NCI-H146 treated with DMSO at 0.1 percent for 48 hours (cell line): ENCODE measurements at regions not wholly inside any gene's neighbourhood (a gene's known extent, or its start where the extent isn't known, plus 50 kb on each side); places are given as distances from the start of the nearest gene placed in this dataset.

Experiments used
- DNase-seq: peaks from one replicate; lab custom pipeline; 2025; ENCODE audit not compliant: unreplicated experiment; lab: John Stamatoyannopoulos, UW

DNA sequence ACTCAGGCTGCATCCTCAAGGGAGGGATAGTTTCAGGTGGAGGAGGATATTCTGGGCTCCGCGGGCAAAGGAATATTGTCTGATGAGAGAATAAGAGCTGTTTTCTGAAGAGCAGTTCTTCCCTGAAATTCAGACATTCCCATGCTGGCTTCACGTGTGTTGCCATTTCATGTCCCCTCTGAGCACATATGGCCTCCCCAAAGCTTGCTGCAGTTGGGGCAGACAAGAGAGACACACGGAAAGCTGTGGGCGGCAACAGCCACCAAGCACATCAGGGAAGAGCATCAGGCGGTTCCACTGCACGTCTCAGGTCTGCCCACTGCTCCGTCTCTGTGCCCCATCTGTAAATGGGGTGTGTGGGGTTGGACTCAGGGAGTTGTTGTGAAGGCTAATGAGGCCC is 247.5 kb upstream of the TSHZ3 start:
- DNase-seq = no peak

DNA sequence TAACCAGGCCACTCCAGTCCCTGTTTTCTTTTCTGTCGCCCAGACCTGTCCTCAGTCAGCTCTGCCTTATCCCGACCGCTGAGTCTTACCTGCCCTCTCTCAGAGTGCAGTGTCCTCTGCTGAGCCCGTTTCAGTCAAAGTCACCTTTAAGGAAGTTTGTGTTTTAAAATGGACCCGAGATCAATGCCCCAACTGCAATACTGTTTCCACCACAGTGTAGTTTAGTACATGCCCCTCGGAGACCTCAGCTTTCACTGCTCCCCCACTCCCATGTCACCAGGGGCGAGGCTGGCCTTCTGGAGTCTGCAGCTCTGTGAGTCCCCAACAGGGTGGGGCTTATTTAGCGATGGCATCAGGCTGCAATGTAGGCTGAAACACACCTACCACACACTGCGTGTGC is 248.4 kb upstream of the TSHZ3 start:
- no peak for DNase-seq

DNA sequence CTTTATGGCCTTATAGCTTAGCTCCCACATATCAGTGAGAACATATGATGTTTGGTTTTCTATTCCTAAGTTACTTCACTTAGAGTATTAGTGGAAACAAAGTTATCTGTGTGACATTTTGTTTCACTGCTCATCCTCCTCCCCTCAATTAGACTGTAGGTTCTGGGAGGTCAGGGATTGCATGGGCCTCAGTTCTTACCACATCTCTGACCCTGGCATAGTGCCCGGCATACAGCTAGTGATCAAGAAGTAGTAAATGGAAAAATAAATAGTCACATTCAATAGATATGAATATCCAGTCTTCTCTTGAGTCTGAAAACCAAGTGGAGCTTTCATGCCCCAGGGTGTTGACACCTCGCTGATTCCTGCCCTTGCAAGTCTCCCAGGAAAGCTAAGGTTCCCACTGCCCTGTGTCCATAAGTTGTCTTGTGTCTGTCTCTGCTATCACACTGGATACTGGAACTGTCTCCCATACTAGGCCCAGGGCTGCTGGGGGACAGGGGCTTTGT is 249.5 kb upstream of the TSHZ3 start:
- DNase-seq = no peak

DNA sequence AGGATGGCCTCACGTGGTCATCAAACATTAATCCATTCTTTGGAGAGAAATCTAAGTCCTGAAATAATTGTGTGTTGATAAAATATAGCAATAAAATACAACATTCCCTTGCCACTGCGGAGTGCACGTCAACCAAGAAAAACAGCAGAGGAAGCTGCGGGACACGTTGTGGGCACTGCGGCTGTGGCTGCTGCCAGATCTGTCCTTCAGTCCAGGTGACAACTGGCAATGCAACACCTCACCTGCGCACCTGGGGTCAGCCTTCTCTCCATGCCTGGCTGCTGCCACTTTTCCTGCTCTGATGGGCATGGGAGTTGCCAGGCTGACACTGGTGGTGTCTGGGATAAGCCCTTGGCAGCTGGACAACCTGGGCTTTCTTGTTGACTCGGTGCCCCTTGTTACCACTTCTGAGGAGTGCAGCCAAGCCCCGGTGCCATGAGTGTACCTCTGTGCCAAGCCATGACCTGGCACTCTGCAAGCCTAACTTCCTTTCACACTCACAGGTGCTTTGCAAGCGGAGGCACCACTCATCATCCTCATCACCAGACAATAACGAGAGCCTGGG is 251.6 kb upstream of the TSHZ3 start:
- no peak for DNase-seq

DNA sequence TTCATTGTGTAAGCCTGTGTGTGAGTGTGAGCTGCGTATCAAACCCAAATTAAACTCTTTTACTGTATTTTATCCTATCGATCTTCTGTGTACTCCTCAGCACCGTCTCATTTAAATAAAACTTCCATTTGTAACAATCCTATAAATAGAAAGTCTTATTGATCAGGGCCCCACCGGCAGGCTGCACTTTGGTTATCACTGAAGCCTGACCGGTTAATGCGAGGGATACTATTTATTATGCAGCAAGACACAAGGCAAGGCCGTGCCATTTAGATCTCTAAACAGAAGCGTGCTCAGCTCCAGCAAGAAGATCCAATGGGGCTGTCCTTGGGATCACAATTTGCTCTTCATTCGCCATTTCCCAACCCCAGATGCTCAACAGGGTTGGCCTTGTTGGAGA is 252.6 kb upstream of the TSHZ3 start:
- no peak for DNase-seq

DNA sequence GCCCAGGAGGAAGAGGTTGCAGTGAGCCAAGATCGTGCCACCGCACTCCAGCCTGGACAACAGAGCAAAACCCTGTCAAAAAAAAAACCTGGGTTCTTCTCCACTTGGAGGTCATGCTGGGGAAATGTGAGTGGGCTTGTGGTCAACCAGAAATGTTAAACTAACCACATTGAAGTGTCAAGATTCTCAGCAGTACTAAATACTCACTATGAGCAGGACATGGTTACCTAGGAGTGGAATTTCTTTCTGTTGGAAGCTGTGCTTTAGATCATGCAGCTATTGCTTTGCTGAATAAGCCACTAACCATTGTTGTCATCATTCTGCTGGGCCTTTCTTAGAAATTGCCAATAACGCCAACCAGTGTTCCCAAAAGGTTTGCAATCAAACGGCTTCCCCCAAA is 253.3 kb upstream of the TSHZ3 start:
- no peak for DNase-seq

DNA sequence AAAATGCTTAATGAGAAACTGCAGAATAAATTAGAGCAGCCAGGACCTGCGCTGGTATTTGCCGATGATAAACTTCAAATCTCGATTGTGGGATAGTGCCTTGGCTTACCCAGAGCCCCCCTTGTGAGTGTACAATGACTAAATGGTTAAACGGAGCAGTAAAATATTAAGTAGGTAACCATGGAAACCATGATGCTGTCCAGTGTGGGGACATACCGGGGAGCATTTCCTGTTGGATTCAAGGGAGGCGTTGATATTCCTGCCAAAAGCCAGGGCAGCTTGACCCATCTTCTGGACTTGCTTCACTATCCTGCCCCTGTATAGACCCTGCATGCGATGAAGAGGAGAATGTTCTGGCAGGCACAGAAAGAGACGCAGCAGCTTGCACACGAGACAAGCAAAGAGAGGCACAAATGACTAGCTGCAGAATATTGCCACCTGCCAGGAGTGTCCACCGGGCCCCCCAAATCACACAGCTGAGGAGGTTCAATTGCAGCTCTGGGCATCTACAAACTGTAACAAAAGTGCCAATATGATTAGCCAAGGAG is 255.3 kb upstream of the TSHZ3 start:
- no peak for DNase-seq

DNA sequence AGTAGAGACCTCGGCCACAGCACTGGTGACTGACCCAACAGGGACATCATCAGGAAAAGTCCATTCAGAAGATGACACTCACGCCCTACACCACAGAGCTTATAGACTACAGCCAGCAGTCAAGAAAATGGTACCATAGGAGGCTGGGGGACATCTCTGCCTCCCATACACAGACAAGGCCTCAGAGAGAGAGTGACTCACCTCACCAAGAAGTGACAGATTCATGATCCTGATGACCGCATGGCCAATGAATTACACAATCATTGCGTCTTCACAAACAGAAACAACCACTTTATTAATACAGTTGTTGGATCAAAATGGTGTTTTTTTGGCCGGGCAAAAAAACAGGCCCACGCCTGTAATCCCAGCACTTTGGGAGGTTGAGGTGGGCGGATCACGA is 260.8 kb upstream of the TSHZ3 start:
- no peak for DNase-seq

DNA sequence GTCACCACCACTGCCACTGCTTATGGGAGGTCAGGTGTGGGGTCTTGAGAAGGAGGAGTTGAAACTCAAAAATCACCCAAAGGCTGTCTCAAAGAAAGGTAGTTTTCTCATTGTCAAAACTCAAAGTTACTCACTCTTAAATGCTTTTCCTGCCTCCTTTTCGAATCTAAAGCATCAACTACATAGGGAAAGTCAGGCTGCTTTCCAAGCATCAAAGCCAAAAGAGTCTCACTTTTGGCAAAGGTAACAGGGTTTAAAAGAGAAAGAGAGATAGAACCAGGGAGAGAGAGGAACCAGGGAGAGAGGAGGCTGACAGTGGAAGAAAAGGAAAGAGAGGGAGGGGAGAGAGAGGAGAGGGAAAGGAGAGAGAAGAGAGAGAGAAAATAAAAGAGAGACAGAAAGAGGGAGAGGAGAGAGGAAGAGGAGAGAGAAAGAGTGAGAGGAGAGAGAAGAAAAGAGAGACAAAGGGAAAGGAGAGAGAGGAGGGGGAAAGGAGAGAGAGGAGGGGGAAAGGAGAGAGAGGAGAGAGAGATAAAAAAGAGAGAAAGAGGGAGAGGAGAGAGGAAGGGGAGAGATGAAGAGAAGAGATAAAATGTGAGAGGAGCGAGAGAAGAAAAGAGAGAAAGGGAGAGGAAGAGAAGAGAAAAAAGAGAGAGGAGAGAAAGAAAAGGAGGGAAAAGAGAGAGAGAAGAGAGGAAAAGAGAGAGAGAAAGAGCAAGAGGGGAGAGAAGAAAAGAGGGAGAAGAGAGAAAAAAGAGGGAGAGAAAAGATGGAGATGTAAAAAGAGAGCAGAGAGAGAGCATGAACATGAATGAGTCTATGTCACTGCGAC is 262.0 kb upstream of the TSHZ3 start:
- DNase-seq = no peak

DNA sequence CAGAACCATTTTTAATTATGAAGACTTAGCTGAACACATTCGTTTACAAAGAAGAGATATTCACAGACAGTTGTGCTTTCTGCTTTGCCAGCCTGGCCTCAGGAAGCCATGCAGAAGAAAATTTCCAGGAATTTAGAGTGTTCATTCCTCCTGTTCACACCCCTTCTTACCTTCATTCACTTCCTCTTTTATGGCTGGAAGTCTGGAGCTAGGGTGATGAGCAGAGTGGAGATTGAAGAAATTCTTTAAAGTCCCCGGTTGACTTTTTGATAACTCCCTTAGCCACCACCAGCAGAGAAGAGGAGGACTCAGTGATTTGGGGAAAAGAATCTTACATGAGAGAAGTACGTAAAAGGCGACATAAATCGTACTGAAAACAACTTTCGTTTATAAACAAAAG is 263.6 kb upstream of the TSHZ3 start:
- DNase-seq = no peak

DNA sequence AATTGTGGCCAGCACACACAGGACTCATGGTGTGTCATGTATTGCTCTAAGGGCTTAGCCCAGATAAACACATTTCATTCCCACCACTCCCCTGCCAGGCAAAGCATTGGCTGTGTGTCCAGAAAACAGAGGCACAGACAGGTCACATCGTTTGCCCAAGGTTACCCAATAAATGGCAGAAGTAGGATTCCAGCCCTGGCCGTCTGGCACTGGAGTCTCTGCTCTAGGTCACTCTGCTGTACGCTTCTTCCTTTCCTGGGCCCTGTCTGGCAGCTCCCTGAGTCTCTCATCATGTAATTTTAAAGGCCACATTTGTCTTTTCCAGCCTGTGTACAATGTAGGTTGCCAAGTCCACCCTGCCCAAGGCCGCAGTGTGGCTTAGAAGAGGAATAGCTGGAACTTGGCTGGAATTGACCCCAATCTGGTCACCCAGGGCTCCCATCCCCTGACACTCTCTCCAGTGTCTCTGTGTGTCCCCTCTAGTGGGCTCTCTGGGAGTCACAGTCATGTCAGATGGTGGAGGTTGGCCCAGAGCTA is 264.5 kb upstream of the TSHZ3 start:
- no peak for DNase-seq

DNA sequence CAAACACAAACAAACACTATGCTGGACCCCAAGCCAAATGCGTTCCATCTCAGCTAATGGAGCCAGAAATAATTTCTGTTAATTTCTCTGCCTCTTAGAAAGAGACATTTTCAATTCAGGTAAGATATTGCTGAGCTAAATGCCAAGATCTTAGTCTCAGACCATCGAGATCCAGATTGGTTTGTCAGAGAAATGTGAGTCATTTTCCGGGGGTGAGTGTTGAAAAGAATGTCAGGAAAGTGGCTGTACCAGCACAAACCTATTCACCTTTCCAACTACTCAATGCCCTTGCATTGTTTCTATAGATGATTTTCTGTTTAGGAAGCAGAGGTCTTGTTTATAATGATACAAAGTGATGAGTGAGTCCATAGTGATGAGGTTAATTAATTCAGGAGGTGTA is 266.8 kb upstream of the TSHZ3 start:
- no peak for DNase-seq

DNA sequence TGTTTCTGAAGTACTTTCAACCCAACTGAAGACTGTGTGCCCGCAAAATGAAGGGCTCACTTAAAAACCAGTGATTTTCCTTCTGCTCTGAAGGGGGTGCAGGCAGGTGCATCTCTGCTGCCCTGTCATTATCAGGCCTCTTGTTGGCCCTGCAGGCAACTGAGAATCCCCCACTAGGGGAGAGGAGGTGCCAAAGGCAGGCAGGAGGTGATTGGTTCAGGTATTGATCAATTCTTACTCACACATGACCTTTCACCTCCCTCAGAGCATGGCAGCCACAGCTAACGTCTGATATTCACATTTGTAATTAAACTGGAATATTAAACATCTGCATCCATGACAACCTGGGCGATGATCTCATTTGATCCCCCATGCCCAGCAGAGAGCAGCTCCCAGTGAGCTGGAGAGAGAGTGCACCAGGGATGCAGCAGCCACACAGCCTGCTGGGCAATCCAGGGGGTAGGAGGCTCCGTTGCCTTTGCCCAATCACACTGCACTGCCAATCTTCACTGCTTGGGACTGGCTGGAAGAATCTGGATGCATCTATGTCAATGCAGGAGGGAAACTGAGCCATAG is 267.9 kb upstream of the TSHZ3 start:
- no peak for DNase-seq

DNA sequence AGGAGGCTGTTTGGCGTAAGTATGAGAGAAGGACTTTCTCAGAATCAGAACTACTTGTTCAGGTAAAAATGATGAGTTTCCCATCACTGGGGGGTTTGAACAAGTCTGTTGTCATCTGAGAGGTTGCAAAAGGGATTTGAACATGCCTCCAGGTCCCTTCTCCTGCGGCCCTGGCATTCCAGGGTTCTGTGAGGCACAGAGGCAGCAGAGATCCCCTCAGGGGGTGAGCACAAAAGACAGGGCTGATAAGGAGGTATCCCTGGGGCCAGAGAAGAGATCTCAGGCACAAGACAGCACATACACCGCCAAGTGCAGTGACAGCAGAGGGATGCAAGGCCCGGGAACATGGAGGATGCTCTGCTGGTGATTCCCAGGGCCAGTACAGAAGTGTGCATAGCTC is 275.8 kb upstream of the TSHZ3 start:
- no peak for DNase-seq

DNA sequence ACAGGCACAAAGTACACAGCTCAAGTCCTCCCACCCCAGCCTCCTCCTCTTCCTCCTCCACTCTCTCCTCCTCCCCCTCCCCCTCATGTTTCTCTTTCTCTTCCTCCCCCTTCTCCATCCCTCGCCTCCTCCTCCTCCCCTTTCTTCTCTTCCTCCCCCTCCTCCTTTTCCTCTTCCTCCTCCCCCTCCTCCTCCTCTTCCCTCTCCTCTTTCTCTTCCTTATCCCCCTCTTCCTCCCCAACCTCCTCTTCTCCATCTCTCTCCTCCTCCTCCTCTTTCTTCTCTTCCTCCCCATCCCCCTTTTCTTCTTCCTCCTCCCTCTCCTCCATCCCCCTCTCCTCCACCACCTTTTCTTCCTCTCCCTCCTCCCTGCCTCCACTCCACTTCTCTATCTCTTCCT is 276.3 kb upstream of the TSHZ3 start:
- DNase-seq = no peak

DNA sequence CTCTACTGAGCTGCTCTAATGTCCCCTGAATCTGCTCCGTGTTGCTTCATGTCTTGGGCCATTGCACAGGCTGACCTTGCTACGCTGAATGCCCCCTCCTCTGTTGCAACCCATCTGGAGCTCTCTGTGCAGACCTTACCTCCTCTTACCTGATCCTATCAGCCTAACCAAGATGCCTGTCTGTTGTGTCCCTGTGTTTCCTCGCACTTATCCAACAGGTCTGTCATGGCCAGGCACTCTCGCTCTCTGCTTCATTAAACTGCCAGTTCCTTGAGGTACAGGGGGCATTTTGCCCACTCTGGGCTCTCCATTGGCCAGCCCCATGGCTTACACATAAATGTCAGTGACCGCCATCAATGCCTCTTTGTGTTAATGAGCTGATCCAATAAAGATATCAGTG is 277.7 kb upstream of the TSHZ3 start:
- DNase-seq = no peak

DNA sequence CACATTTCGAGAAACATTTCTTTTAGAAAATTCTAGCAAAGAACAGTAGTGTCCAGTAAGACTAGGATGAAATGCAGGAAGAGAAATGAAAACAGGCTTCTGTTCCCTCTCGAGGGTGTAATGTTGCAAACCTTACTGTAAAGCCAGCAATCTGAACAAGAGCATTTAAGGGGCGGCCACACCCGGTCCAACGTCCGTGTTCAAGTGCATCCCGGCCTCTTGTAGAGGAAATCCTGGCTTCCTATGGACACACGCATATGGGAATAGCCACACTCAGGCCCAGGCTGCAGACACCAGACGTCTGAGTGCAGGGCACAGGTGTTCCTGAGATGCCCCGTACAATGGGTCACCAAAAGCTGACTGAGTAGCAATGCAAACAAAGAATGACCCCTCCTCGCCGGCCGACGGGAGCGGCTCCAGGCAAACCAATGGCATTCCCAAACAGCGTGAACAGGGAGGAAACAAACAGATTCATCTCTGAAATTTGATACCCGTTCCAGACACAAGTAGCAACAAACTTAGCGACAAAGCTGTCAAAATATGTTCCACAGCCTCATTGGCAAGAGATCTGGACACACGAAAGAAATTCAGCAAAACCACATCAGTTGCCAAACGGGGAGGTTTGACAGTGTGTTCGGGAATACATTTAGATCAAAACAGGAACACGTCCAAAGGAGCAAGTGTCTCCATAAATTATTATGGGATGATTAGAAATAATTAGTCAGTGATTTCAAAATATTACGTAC is 278.6 kb upstream of the TSHZ3 start:
- no peak for DNase-seq

DNA sequence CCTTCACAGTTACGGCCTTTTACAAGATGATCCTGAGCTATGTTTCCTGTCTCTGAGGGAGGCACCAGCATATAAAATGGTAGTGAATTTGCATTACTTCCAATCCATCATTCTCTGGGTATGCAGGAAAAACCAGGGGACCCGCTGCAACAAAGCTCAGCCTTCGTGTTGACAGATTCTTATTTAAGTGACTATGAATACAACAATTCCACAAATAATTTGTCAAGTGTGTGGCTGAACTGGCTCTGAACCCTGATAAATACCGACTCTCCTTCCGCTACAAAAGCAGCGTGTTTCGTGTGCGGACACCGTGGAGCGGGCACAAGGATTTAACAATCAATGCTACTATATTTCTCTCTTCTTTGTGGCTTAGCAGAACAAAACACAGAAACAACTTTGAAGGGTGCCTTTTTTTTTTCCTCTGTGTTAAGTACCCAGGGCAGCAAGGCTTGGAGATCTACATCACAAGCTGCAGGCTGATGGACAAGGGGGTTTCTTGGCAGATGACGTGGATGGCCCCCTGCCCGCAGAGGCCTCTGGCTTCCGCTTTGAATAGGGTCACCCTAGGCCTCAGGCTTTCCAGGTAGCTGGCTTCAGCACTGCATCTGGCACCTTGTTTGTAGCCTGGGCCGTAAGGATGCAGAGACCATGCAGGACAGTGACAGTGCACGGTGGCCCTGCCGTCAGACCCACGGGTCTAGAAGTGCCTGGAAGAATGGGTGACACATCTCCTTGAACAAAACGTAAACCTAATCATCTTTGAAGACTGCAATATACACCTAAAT is 280.5 kb upstream of the TSHZ3 start:
- DNase-seq = no peak

DNA sequence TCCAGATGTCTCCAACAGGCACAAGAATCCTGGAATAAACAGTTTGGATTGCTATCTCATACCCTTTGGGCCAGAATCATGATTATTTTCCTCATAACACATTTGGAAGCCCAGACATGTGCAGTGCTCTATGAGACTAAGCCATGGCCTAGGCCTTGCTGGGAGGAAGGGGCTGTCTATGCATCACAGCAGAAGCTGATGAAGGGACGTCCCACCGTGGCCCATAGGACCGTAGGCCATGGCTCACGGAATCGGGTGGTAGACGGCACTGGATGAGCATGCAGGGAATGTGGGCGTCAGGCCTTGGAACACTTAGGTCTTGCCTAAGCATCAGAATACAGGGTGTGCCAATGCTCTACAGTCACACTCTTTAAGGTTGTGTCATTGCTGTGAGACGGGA is 283.8 kb upstream of the TSHZ3 start:
- no peak for DNase-seq

DNA sequence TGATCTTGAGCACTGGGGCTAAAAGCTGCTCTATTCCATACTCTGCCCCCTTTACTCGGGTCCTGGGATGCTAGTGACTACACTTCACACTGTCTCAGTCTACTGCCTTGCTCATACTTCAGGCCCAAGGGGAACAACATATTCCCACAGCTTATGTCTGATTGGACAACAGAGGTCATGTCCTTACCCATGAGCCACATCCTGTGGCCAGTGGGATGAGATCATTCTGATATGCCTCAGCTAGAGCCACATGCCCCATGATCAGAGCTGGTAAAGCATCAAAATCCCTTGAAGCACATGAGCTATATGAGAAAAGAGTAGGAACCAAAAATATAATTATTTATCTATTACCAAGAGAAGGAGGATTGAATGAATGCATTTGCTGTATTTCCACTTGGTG is 290.1 kb upstream of the TSHZ3 start:
- DNase-seq = no peak
